SK-N-SH (cell line): ENCODE measurements at regions not wholly inside any gene's neighbourhood (a gene's known extent, or its start where the extent isn't known, plus 50 kb on each side); places are given as distances from the start of the nearest gene placed in this dataset.

ENCODE experiments used
- CTCF ChIA-PET: fragments of 300-600, 350-600 bp; formaldehyde crosslinking; extraction: SDS; loops from one replicate; lab custom pipeline; 2021; lab: Yijun Ruan, JAX
- POLR2A ChIA-PET: fragments of 350-600 bp; sonication (Branson Sonifier 250); formaldehyde crosslinking; extraction: SDS; loops from one replicate; lab custom pipeline; 2020; ENCODE audit warnings: antibody characterized with exemption, inconsistent platforms; lab: Yijun Ruan, JAX
- DNase-seq: peaks from one replicate; pipeline ENCODE4 v3.0.0; 2012
- H2AFZ ChIP-seq: fragments of 200-600 bp; sonication (generic); 2 replicates; pipeline ENCODE4 v1.8.1; 2016; ENCODE audit warnings: antibody characterized with exemption, mild to moderate bottlenecking, low read depth
- H3F3A ChIP-seq: fragments of 200-600 bp; sonication (generic); replicated peaks from 2 replicates; pipeline ENCODE3; 2016; ENCODE audit warnings: antibody characterized with exemption, mild to moderate bottlenecking; ENCODE audit not compliant: insufficient read depth
- H3K27ac ChIP-seq, 2 experiments: fragments of 200-500 bp in 1 of 2; fragments of 200-600 bp in 1 of 2; sonication (Bioruptor generic) in 1 of 2; sonication (generic), shearing (Covaris generic) in 1 of 2; 2 replicates each; pipeline versions ENCODE4 v1.5.1 to v1.6.1; 2014 to 2016; ENCODE audit warnings: low read depth in 2 of 2, inconsistent platforms in 1 of 2, low read length in 1 of 2, mild to moderate bottlenecking in 1 of 2, mixed read lengths in 1 of 2
- H3K27me3 ChIP-seq: fragments of 200-600 bp; sonication (generic), shearing (Covaris generic); 2 replicates; pipeline ENCODE4 v1.6.1; 2016; ENCODE audit warnings: mixed run types; ENCODE audit not compliant: insufficient read depth
- H3K36me3 ChIP-seq, 2 experiments: fragments of 200-500 bp in 1 of 2; fragments of 200-600 bp in 1 of 2; sonication (Bioruptor generic) in 1 of 2; sonication (generic) in 1 of 2; replicated peaks in 1 of 2; 2 replicates each; pipeline versions ENCODE3 to v1.5.1; 2014 to 2016; ENCODE audit warnings: low read length in 1 of 2, mild to moderate bottlenecking in 1 of 2; ENCODE audit not compliant: insufficient read depth in 2 of 2, control insufficient read depth in 1 of 2
- H3K4me1 ChIP-seq, 2 experiments: fragments of 200-500 bp in 1 of 2; fragments of 200-600 bp in 1 of 2; sonication (Bioruptor generic) in 1 of 2; sonication (generic), shearing (Covaris generic) in 1 of 2; 2 replicates each; pipeline versions ENCODE4 v1.5.1 to v1.6.1; 2014 to 2016; ENCODE audit warnings: low read depth in 1 of 2, low read length in 1 of 2, mixed run types in 1 of 2; ENCODE audit not compliant: insufficient read depth in 2 of 2, control insufficient read depth in 1 of 2
- H3K4me2 ChIP-seq: fragments of 200-600 bp; sonication (generic), shearing (Covaris generic); 2 replicates; pipeline ENCODE4 v1.6.1; 2017; ENCODE audit warnings: mixed run types
- H3K4me3 ChIP-seq, 2 experiments: fragments of 200-500 bp in 1 of 2; fragments of 200-600 bp in 1 of 2; sonication (Bioruptor generic) in 1 of 2; sonication (generic), shearing (Covaris generic) in 1 of 2; 2 replicates each; pipeline versions ENCODE4 v1.5.1 to v1.8.1; 2014 to 2016; ENCODE audit warnings: low read depth in 2 of 2, inconsistent platforms in 1 of 2, low read length in 1 of 2, mild to moderate bottlenecking in 1 of 2, mixed read lengths in 1 of 2, moderate library complexity in 1 of 2
- H3K79me2 ChIP-seq: fragments of 200-600 bp; sonication (generic); 2 replicates; pipeline ENCODE4 v1.8.1; 2017; ENCODE audit warnings: mild to moderate bottlenecking; ENCODE audit not compliant: insufficient read depth
- H3K9ac ChIP-seq: fragments of 200-600 bp; sonication (generic); 2 replicates; pipeline ENCODE4 v1.6.1; 2017; ENCODE audit warnings: mixed run types
- H3K9me2 ChIP-seq: fragments of 200-600 bp; sonication (generic); 2 replicates; pipeline ENCODE4 v1.6.1; 2017; ENCODE audit warnings: mixed run types
- H3K9me3 ChIP-seq: fragments of 200-600 bp; sonication (generic); 2 replicates; pipeline ENCODE4 v1.6.1; 2017; ENCODE audit warnings: mixed run types, mild to moderate bottlenecking, moderate library complexity
- H4K20me1 ChIP-seq: fragments of 200-600 bp; sonication (generic); 2 replicates; pipeline ENCODE4 v1.6.1; 2017; ENCODE audit warnings: mild to moderate bottlenecking, mixed run types; ENCODE audit not compliant: insufficient read depth
- FOSL2 ChIP-seq: IDR thresholded peaks from 2 replicates; pipeline ENCODE4 v1.4.0; 2012; ENCODE audit warnings: low read depth, mild to moderate bottlenecking, moderate library complexity, borderline replicate concordance
- FOXJ3 ChIP-seq: sonication (generic); formaldehyde crosslinking; IDR thresholded peaks from 2 replicates; pipeline ENCODE4 v1.5.1; 2020; ENCODE audit warnings: mild to moderate bottlenecking, missing genetic modification reagents
- RAD21 ChIP-seq: IDR thresholded peaks from 2 replicates; pipeline ENCODE4 v1.6.1; 2012; ENCODE audit warnings: mild to moderate bottlenecking, low read length
- RCOR1 ChIP-seq: fragments of 150-350 bp; IDR thresholded peaks from 2 replicates; pipeline ENCODE4 v1.6.1; 2017; ENCODE audit warnings: antibody characterized with exemption, low read length
- RFX5 ChIP-seq: IDR thresholded peaks from 2 replicates; pipeline ENCODE4 v1.6.1; 2012; ENCODE audit warnings: mild to moderate bottlenecking, improper control_type of control experiment, low read length
- SIN3A ChIP-seq: IDR thresholded peaks from 2 replicates; pipeline ENCODE4 v1.6.1; 2012; ENCODE audit warnings: low read depth, mild to moderate bottlenecking, low read length, moderate library complexity, borderline replicate concordance
- TAF1 ChIP-seq: IDR thresholded peaks from 2 replicates; pipeline ENCODE4 v1.6.1; 2012; ENCODE audit warnings: low read depth, mild to moderate bottlenecking, low read length, moderate library complexity, borderline replicate concordance
- TCF12 ChIP-seq: IDR thresholded peaks from 2 replicates; pipeline ENCODE4 v1.4.0; 2012
- TEAD4 ChIP-seq: IDR thresholded peaks from 2 replicates; pipeline ENCODE4 v1.4.0; 2012; ENCODE audit warnings: mild to moderate bottlenecking, borderline replicate concordance; ENCODE audit not compliant: insufficient read depth
- WGBS: methylation state at CpG from one replicate; pipeline ENCODE4 v1.1.6; 2017; ENCODE audit warnings: low lambda C conversion rate; 5-methylcytosine and 5-hydroxymethylcytosine counted together
- TF ChIP-seq, protein P1 (sequence below): fragments of 200-600 bp; sonication (generic); IDR thresholded peaks from 2 replicates; pipeline ENCODE4 v1.6.1; 2017; ENCODE audit warnings: antibody characterized with exemption, mild to moderate bottlenecking, moderate library complexity
- TF ChIP-seq, protein P2 (sequence below): IDR thresholded peaks from 2 replicates; pipeline ENCODE4; 2012
- TF ChIP-seq, protein P3 (sequence below): IDR thresholded peaks from 2 replicates; pipeline ENCODE4 v1.4.0; 2012; ENCODE audit warnings: low read depth, borderline replicate concordance
- TF ChIP-seq, protein P4 (sequence below): fragments of 150-350 bp; IDR thresholded peaks from 2 replicates; pipeline ENCODE4 v1.6.1; 2017; ENCODE audit warnings: antibody characterized with exemption, low read length, low read depth, borderline replicate concordance
- TF ChIP-seq, protein P5 (sequence below): IDR thresholded peaks from 2 replicates; pipeline ENCODE4 v1.4.0; 2012; ENCODE audit warnings: low read depth

DNA sequence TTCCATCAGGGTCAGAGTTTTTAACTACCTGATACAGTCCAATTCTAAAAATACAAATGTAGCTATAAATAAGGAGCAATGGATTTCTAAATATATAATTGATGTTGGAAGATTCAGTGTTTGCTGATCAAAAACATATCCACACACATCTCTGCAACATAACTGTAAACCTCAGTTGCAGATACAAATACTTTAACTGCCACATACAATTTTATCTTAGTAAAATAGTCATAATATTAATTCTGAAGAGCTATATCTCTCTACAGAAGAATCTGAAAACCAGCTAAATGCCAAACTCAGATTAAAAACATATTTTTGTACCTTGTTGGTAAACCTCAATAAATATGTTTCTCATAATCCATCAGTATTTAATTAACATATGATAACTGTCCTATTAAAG, 674.3 kb upstream of the INTU start:
- no peak for DNase-seq
- Histone ChIP-seq H3K36me3 (no peaks in the 10 kb centered on the region), H3K9me2 (no peaks in the 10 kb centered on the region), H3K27ac (no peak overlapping the region), H3K4me1 (no peaks in the 10 kb centered on the region; a peak in 1 of 4 replicates), H3K9me3 (no peaks in the 10 kb centered on the region), H3K4me2 (no peak overlapping the region), H3K27me3 (no peaks in the 10 kb centered on the region), H3K9ac (no peak overlapping the region), H3F3A (no peaks in the 10 kb centered on the region), H3K79me2 (no peaks in the 10 kb centered on the region), H2AFZ (no peak overlapping the region), H4K20me1 (no peaks in the 10 kb centered on the region), H3K4me3 (no peak overlapping the region)
- POLR2A ChIA-PET, result no interaction called here
- no peak for TF ChIP-seq SIN3A
- 0 out of 2 replicates have a peak, but pooled peaks have one; percentile 41 for TF ChIP-seq TCF12
- CTCF ChIA-PET, result interaction anchor here (0.8 kb wide), 1 partner anchor 8 kb away, joined by 3 read pairs; no protein-coding TSS in a partner anchor

DNA sequence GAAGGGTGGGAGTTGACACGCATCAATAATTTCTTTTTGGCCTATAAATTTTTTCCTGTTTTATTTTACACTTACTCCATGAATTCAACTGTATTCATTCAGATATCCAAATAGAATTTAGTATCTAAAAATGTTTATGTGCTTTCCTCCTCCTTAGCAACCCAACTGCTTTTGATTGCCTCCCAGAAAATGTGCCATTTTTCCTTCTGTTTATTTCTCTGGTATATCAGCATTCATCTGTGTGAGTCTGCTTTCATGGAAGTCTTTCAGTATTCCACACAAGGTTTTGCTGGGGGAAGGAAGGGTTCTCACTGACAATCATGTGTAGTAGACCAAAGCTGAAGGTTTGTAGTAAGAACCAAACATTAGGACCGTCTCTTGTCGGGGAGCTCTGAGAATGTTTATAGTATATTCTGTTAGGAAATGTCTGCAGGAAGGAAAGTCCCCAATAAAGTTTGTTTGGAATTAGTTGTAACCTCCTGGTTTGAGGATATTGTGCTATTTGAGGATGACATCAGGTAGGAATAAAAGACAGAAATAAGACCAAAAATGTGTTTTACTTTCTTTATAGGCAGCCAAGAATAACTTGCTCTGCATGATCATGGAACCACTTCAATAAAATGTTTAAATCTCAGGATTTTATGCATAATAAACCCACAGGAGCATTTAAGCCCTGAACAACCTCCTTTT, 673.6 kb upstream of the INTU start:
- Histone ChIP-seq H3K9me2 (no peaks in the 10 kb centered on the region), H3F3A (no peaks in the 10 kb centered on the region)
- TF ChIP-seq TAF1 (no peak), RFX5 (no peak), TEAD4 (no peak), FOXJ3 (CRISPR knock-in tag) (no peak), RAD21 (no peak)
- TF ChIP-seq, all 33 proteins: peak for 0
- DNase-seq, result no peak
- ChIA-PET CTCF (no interaction called here), POLR2A (no interaction called here)
- Histone ChIP-seq H3K79me2 (no peaks in the 10 kb centered on the region), H3K36me3 (no peaks in the 10 kb centered on the region), H3K4me3 (no peak overlapping the region), H3K4me1 (no peaks in the 10 kb centered on the region; a peak in 1 of 4 replicates), H3K27me3 (no peaks in the 10 kb centered on the region), H3K4me2 (no peak overlapping the region), H4K20me1 (no peaks in the 10 kb centered on the region), H2AFZ (no peak overlapping the region), H3K9ac (no peak overlapping the region), H3K27ac (no peak overlapping the region), H3K9me3 (no peaks in the 10 kb centered on the region)
- 67% methylated on average over 3 of the region's 3 CpGs for WGBS

DNA sequence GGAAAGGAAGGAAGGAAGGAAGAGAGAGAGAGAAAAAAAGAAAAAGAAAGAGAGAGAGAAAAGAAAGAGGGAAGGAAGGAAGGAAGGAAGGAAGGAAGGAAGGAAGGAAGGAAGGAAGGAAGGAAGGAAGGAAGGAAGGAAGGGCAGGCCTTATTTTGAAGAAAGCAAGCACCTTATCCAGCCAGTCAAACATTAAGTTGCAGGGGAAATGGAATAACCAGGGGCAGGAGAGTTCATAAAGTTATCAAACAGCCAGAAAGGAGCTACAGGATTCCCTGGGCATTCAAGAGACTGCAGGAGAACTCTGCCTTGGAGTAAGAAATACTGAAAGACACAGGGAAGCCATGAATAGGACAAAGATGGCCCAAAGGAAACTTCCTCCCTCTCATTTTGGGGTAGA, 672.0 kb upstream of the INTU start:
- ChIA-PET CTCF (interaction anchor here (1.2 kb wide), 1 partner anchor 9 kb away, joined by 3 read pairs; no protein-coding TSS in a partner anchor), POLR2A (no interaction called here)
- Histone ChIP-seq H3K4me3 (no peak overlapping the region), H3K4me1 (no peaks in the 10 kb centered on the region; a peak in 2 of 4 replicates), H3K9me3 (no peaks in the 10 kb centered on the region), H3K27ac (no peak overlapping the region), H3K27me3 (no peaks in the 10 kb centered on the region), H3K9me2 (no peaks in the 10 kb centered on the region), H2AFZ (no peak overlapping the region), H3F3A (no peaks in the 10 kb centered on the region), H3K9ac (no peak overlapping the region), H3K4me2 (no peak overlapping the region), H3K79me2 (no peaks in the 10 kb centered on the region), H3K36me3 (no peaks in the 10 kb centered on the region), H4K20me1 (no peaks in the 10 kb centered on the region)
- no peak for DNase-seq
- TF ChIP-seq, protein P1, sequence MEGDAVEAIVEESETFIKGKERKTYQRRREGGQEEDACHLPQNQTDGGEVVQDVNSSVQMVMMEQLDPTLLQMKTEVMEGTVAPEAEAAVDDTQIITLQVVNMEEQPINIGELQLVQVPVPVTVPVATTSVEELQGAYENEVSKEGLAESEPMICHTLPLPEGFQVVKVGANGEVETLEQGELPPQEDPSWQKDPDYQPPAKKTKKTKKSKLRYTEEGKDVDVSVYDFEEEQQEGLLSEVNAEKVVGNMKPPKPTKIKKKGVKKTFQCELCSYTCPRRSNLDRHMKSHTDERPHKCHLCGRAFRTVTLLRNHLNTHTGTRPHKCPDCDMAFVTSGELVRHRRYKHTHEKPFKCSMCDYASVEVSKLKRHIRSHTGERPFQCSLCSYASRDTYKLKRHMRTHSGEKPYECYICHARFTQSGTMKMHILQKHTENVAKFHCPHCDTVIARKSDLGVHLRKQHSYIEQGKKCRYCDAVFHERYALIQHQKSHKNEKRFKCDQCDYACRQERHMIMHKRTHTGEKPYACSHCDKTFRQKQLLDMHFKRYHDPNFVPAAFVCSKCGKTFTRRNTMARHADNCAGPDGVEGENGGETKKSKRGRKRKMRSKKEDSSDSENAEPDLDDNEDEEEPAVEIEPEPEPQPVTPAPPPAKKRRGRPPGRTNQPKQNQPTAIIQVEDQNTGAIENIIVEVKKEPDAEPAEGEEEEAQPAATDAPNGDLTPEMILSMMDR, result no peak
- TF ChIP-seq, protein P2, sequence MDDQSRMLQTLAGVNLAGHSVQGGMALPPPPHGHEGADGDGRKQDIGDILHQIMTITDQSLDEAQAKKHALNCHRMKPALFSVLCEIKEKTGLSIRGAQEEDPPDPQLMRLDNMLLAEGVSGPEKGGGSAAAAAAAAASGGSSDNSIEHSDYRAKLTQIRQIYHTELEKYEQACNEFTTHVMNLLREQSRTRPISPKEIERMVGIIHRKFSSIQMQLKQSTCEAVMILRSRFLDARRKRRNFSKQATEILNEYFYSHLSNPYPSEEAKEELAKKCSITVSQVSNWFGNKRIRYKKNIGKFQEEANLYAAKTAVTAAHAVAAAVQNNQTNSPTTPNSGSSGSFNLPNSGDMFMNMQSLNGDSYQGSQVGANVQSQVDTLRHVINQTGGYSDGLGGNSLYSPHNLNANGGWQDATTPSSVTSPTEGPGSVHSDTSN, result no peak
- TF ChIP-seq FOSL2, result no peak
- TF ChIP-seq RCOR1, result no peak
- TF ChIP-seq, protein P3, sequence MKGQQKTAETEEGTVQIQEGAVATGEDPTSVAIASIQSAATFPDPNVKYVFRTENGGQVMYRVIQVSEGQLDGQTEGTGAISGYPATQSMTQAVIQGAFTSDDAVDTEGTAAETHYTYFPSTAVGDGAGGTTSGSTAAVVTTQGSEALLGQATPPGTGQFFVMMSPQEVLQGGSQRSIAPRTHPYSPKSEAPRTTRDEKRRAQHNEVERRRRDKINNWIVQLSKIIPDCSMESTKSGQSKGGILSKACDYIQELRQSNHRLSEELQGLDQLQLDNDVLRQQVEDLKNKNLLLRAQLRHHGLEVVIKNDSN, result no peak
- TF ChIP-seq, protein P4, sequence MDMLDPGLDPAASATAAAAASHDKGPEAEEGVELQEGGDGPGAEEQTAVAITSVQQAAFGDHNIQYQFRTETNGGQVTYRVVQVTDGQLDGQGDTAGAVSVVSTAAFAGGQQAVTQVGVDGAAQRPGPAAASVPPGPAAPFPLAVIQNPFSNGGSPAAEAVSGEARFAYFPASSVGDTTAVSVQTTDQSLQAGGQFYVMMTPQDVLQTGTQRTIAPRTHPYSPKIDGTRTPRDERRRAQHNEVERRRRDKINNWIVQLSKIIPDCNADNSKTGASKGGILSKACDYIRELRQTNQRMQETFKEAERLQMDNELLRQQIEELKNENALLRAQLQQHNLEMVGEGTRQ, result no peak
- TF ChIP-seq TCF12, result no peak
- TF ChIP-seq, protein P5, sequence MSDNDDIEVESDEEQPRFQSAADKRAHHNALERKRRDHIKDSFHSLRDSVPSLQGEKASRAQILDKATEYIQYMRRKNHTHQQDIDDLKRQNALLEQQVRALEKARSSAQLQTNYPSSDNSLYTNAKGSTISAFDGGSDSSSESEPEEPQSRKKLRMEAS, result no peak
- no peak for TF ChIP-seq FOXJ3 (CRISPR knock-in tag)
- no peak for TF ChIP-seq RFX5
